ENCODE measurements at regions not wholly inside any gene's neighbourhood (a gene's known extent, or its start where the extent isn't known, plus 50 kb on each side); places are given as distances from the start of the nearest gene placed in this dataset.

- TF ChIP-seq ISL1 (CRISPR knock-in tag; IDR thresholded peaks at IDR 0.05) (peak; percentile 94), ZNF565 (CRISPR knock-in tag; conservative IDR thresholded peaks at IDR 0.05; ENCODE audit: low read depth) (no peak), ARNTL (CRISPR knock-in tag; IDR thresholded peaks at IDR 0.05; ENCODE audit: borderline replicate concordance, low read depth) (no peak), ZNF70 (CRISPR knock-in tag; IDR thresholded peaks at IDR 0.05) (no peak), BACH2 (CRISPR knock-in tag; IDR thresholded peaks at IDR 0.05; ENCODE audit: borderline replicate concordance) (no peak), POU6F1 (CRISPR knock-in tag; IDR thresholded peaks at IDR 0.05; ENCODE audit: borderline replicate concordance, low read depth) (no peak), CSRNP3 (CRISPR knock-in tag; IDR thresholded peaks at IDR 0.05) (no peak), CSDC2 (CRISPR knock-in tag; IDR thresholded peaks at IDR 0.05) (no peak), RARB (CRISPR knock-in tag; IDR thresholded peaks at IDR 0.05) (no peak), ZFP3 (CRISPR knock-in tag; IDR thresholded peaks at IDR 0.05) (0 out of 2 replicates have a peak, but pooled peaks have one; percentile 17), PATZ1 (CRISPR knock-in tag; IDR thresholded peaks at IDR 0.05; ENCODE audit: borderline replicate concordance) (0 out of 2 replicates have a peak, but pooled peaks have one; percentile 32), CREB5 (CRISPR knock-in tag; IDR thresholded peaks at IDR 0.05; ENCODE audit: low read depth) (no peak), TSHZ2 (CRISPR knock-in tag; IDR thresholded peaks at IDR 0.05) (peak; percentile 28; the same call in 1 of the 2 replicates)
These were observed 674.7 kb upstream of the KIF2B start for GRCh38 chr17:53148058-53148457.

Measured in SK-N-SH treated with all-trans-retinoic acid at 6 μM for 48 hours (cell line).